VCaP (cell line): ENCODE measurements at regions not wholly inside any gene's neighbourhood (a gene's known extent, or its start where the extent isn't known, plus 50 kb on each side); places are given as distances from the start of the nearest gene placed in this dataset.

ENCODE experiments used
- H3K27ac ChIP-seq: fragments of 450-650 bp; 2 replicates; pipeline ENCODE4 v1.5.1; 2017
- TF ChIP-seq, protein P1 (sequence below): fragments of 450-650 bp; conservative IDR thresholded peaks from 2 replicates; pipeline ENCODE4 v1.5.1; 2017; ENCODE audit warnings: mild to moderate bottlenecking, moderate library complexity

DNA sequence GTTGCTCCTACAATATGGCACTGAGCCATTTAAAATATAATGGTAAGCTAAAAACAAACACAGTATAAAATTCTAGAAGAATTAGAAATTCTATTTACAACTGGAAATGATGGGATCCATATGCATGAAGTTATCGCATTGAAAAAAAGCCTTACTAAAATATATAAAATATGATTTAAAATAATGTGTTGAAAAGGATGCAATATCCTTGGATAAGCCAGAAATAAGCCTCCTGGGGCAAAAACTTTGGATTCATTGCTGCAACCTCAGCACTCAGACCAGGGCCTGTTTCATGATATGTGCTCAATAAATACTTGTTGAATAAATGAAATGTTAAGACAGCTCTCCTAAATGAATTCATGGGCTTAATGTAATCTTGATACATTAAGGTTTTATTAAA lies 170.2 kb downstream of the SEM1 start:
- TF ChIP-seq, protein P1, sequence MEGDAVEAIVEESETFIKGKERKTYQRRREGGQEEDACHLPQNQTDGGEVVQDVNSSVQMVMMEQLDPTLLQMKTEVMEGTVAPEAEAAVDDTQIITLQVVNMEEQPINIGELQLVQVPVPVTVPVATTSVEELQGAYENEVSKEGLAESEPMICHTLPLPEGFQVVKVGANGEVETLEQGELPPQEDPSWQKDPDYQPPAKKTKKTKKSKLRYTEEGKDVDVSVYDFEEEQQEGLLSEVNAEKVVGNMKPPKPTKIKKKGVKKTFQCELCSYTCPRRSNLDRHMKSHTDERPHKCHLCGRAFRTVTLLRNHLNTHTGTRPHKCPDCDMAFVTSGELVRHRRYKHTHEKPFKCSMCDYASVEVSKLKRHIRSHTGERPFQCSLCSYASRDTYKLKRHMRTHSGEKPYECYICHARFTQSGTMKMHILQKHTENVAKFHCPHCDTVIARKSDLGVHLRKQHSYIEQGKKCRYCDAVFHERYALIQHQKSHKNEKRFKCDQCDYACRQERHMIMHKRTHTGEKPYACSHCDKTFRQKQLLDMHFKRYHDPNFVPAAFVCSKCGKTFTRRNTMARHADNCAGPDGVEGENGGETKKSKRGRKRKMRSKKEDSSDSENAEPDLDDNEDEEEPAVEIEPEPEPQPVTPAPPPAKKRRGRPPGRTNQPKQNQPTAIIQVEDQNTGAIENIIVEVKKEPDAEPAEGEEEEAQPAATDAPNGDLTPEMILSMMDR: no peak

DNA sequence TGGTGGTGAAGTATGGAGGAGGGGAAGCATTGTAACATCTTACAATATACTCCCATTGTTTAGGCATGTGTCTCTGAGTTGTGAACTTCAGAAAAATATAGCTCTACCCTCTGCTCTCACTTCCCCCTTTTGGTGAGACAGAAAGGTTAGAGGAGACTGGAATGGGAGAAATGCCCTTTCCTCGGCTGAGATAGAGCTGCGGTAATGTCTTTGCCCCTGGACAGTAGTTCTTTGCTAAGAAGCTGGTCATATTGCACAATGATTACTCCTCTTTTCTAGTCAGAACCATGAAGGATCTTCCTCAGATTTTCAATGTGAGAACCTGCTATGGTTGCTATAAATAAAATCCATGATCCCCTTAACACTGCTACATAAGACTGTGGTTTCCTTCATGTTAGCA lies 171.0 kb downstream of the SEM1 start:
- TF ChIP-seq, protein P1: no peak
- no peak overlapping the region for H3K27ac ChIP-seq

More for the DNA sequence above, 170.2 kb downstream of the SEM1 start:
- H3K27ac ChIP-seq: no peak overlapping the region

DNA sequence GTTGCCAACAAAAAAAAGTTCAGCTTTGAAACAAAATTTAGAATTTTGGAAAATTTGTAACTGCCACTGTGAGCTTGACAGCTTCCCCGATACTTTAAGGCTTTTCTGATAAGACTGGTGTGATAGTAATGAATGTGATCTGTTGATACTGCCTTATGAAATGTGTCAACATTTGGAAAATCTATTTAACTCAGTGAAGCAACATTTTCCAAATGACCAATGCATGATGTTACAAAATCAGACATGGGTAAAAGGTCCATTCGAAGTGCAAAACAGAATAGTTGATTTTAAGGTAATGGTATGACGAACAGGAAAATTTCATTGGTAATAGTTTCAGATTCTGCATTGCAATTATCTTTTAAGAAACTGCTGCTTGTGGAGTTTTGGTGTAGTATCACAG lies 175.4 kb downstream of the SEM1 start:
- TF ChIP-seq, protein P1: no peak
- H3K27ac ChIP-seq: no peak overlapping the region

DNA sequence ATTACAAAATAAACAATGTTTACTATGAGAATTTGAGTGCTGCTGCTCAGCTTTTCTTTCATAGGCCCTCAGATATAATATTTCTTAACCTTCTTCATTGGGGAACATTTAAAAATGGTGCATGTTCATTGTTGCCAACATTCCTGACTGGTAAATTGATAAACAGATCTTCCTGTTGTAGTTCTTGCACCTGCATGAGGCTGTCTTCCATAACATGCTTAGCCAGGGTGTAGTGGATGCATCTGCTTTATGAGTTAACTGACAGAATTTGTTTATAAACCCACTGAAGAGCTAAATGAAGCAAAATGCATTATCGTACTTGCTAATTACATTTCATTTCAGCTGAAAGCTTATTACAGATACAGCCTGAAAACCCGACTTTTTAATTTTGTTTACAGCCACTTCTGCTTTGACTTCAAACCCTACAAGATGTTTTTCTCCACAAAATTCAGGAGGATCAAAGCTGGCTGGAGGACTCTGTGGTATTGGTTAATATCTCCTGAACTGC lies 177.2 kb downstream of the SEM1 start:
- TF ChIP-seq, protein P1: no peak
- no peak overlapping the region for H3K27ac ChIP-seq

DNA sequence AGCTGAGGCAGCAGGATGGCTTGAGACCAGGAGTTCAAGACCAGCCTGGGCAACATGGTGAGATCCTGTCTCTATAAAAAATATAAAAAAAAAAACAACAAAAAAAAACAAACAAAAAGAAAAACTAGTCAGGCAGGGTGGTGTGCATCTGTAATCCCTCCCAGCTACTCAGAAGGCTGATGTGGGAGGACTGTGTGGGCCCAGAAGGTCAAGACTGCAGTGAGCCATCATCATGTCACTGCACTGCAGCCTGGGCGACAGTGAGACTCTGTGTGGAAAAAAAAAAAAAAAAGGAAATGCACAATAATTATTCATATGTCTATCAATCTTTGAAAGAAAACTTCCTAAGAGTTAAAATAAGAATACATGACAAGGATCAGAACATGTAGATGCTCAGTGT lies 178.3 kb downstream of the SEM1 start:
- no peak overlapping the region for H3K27ac ChIP-seq
- TF ChIP-seq, protein P1: no peak

DNA sequence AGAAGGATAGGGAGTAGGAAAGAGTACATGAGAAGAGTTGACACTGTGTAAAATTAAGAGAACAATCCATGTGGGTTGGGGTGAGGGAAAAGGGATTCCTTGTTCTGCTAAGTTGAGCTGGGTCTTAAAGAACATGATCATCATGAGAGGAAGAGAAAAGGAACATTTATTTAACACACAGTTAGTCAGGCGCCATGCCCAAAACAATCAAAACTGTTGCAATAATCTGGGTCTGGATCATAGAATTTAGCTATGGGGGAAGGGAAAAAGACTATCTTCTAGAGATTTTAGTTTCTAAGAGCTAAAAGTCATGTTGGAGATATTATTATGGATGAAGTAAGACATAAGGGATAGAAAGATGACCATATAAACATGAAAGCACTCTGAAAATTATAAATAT lies 178.9 kb downstream of the SEM1 start:
- TF ChIP-seq, protein P1: no peak
- no peak overlapping the region for H3K27ac ChIP-seq

DNA sequence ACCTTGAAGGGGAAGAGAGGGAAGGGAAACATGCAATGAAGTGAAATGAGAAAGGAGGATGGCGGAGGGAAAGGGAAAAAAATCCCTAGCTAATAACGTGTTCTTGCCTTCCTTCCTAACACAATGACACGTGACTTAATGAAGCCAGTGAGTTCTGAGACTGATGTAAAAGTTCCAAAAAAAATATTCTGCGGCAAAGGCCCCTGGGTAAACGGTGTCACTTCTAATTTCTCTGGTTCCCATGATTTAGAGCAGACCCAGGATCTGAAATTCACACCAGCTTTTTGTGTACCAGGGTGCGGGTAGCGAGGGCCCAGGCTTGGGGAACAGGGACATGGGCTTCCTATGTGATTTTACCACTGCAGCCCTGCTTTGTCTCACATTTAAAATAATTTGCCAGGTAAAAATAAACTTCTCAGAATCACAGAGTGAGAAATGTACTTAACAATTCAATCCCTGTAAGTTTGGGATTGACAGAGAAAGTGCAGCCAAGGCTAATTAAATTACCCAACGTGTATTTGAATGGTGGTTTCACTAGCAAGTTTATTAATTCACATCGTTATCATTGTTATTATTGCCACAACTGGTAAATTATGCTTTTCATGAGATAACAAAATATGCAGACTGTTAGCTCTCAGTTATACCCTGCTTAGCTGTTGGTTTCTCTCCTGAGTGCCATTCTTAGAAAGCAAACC lies 182.4 kb downstream of the SEM1 start:
- H3K27ac ChIP-seq: no peak overlapping the region
- TF ChIP-seq, protein P1: no peak
